Heart left ventricle (tissue), 13 donors: ENCODE measurements at regions not wholly inside any gene's neighbourhood (a gene's known extent, or its start where the extent isn't known, plus 50 kb on each side); places are given as distances from the start of the nearest gene placed in this dataset.

Source experiments
- POLR2A ChIP-seq, 2 donors: fragments of 450-650 bp; IDR thresholded peaks; one replicate each; pipeline ENCODE4 v1.6.1; 2017; ENCODE audit warnings: antibody characterized with exemption in 2 of 2, mild to moderate bottlenecking in 2 of 2, moderate library complexity in 2 of 2
- TF ChIP-seq, protein P1 (sequence below), 12 donors: fragments of 200-600 bp; sonication (generic) in 4 of 12; IDR thresholded peaks; one replicate each; pipeline versions ENCODE4 v1.5.0 to v1.8.0; 2018 to 2022; ENCODE audit warnings: antibody characterized with exemption in 12 of 12, mild to moderate bottlenecking in 5 of 12
- donor health status: ischemic (EF 13 %, LVEDD 7.1; RV severe dilation, severe dysfunction).
- donor health status: DM: no; HTN: yes; CAD: no.
- donor health status: DM: no; HTN: no; CAD: no.
- donor health status: ischemic (EF 25% LVEDD 6.9; RV normal size, moderate dysfunction).
- donor health status: ischemic (EF 25% LVEDD 5.7; RV mildly dilated, moderate dysfunction).
- donor health status: ischemic (EF 35%, LVEDD 5.7; RV mildly dilated, moderate dysfunction).
- donor health status: nonischemic (EF 11% LVEDD 7.7; RV severe dilation, severe dysfunction).
- donor health status: DM: yes; HTN: yes; CAD: no.
- donor health status: PGD.
- donor health status: ischemic (EF 29% LVEDD 5.4; RV normal size, mild dysfunction).
- donor health status: nonischemic (EF 23%, LVEDD 6.1; RV moderate dilation, normal function).

GRCh38 chr6:126600258-126600916 lies 260.5 kb downstream of the CENPW start:
- TF ChIP-seq, protein P1, sequence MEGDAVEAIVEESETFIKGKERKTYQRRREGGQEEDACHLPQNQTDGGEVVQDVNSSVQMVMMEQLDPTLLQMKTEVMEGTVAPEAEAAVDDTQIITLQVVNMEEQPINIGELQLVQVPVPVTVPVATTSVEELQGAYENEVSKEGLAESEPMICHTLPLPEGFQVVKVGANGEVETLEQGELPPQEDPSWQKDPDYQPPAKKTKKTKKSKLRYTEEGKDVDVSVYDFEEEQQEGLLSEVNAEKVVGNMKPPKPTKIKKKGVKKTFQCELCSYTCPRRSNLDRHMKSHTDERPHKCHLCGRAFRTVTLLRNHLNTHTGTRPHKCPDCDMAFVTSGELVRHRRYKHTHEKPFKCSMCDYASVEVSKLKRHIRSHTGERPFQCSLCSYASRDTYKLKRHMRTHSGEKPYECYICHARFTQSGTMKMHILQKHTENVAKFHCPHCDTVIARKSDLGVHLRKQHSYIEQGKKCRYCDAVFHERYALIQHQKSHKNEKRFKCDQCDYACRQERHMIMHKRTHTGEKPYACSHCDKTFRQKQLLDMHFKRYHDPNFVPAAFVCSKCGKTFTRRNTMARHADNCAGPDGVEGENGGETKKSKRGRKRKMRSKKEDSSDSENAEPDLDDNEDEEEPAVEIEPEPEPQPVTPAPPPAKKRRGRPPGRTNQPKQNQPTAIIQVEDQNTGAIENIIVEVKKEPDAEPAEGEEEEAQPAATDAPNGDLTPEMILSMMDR (IDR thresholded peaks at IDR 0.05), result no peak
- no peak for TF ChIP-seq POLR2A (IDR thresholded peaks at IDR 0.05)
